HG02623 (cell line): ENCODE measurements at regions not wholly inside any gene's neighbourhood (a gene's known extent, or its start where the extent isn't known, plus 50 kb on each side); places are given as distances from the start of the nearest gene placed in this dataset.

Experiments
- ATAC-seq: cut with Tn5 transposase; IDR thresholded peaks from one replicate; pipeline ENCODE4 v1.9.1; 2021; ENCODE audit warnings: moderate library complexity; ENCODE audit not compliant: unreplicated experiment

- ATAC-seq: no peak
Measured at GRCh38 chr2:21916934-21917522, 793.3 kb downstream of the TDRD15 start.

DNA sequence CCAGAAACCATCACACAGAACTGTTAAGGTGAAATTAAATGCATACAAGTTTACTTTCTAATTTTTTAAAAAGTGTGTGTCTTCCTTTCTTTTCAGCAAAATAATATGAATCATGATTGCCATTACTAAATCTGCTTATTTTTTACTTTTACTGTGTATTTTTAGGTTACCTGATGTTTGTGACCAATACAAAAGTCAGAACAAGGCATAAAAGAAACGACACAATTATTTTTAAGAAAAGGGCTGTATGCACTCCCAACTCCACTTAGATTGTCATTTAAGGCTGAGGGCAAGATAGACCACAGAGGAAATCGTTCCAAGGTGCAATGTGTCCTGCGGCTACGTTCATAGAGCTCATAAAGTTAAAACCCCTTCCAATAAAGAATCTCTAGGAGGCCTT is 797.0 kb downstream of the TDRD15 start:
- ATAC-seq: no peak

- ATAC-seq: peak; percentile 74
Measured at GRCh38 chr2:21924640-21925285, 801.0 kb downstream of the TDRD15 start.

GRCh38 chr2:21928292-21928691 is 804.5 kb downstream of the TDRD15 start:
- ATAC-seq: no peak

- ATAC-seq: no peak
Measured at GRCh38 chr2:21930226-21930625, 806.5 kb downstream of the TDRD15 start.

DNA sequence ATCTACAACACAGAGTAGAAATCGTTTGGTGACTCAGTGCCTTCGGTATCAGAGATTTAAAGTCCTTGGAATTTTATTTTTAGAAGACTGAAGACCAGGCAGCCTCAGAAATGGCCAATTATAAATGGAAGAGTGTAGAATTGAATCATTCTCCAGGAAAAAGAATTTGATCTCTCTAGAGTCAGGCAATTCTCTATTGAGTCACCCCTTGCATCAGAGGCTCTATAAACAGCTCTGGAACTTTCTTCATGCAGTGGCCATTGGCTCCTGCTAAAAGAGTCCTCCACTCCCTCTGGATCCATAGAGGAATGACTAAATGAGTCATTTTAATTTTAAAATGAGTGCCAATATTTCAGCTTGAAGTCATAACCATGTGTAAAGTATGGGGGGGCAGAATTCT is 816.2 kb downstream of the TDRD15 start:
- ATAC-seq: no peak

GRCh38 chr2:21944536-21944935 is 820.8 kb downstream of the TDRD15 start:
- ATAC-seq: no peak

- ATAC-seq: no peak
Measured at GRCh38 chr2:21945658-21946057, 821.9 kb downstream of the TDRD15 start.

DNA sequence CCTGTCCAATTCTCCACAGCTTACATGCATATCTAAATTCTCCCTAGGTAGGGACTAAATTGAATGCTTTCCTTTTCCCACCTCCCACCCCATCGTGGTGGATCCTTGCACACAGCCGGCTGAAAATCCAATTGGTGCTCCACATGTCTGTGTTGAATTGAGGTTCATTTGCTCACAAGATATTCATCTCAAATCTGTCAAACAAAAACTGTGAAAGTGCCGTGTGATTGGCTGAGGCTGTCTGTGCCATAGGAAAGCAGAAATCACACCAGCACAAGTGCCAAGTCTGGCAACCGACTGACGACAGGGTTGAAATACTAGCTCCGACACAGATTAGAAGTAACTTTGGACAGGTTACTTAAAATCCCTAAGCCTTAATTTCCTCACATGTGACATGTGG is 823.3 kb downstream of the TDRD15 start:
- no peak for ATAC-seq

DNA sequence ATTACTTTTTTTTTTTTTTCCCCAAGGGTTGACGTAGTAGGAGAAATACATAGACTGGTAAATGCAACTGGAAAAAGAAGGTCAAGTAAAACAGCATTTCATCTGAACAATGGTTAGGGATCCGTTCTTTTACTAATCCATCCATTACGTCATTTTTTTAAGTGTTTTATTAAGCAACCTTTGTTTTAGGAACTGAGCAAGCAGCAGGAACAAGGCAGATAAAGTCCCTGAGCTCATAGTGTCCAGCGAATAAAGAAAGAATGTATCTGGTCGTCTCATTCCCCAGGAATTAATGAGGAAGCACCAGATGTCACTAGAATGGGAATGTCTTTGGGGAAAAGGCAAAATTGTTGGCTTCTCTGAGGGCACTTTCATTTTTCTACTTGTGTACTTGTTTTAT is 842.4 kb downstream of the TDRD15 start:
- no peak for ATAC-seq

- no peak for ATAC-seq
Measured at GRCh38 chr2:21970971-21971370, 847.2 kb downstream of the TDRD15 start.

DNA sequence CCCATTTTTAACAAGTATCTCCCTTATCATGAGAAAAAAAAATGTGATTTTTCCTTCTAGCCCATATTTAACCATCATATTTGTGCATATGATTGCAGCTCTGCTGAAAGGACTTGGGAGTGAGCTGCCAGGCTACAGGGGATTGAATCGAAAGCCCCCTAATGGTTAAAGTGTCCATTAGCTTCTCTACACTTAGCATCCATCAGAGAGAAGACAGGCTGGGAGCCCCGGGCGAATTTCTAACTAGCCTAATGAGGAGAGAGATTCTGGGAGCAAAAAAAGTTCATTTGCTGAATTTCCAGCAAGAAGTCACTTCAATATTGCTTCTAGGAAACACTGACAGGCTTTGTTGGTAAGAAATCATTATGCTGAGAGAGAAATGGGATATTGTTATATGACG is 848.8 kb downstream of the TDRD15 start:
- ATAC-seq: no peak

GRCh38 chr2:21981127-21981526 is 857.4 kb downstream of the TDRD15 start:
- no peak for ATAC-seq

DNA sequence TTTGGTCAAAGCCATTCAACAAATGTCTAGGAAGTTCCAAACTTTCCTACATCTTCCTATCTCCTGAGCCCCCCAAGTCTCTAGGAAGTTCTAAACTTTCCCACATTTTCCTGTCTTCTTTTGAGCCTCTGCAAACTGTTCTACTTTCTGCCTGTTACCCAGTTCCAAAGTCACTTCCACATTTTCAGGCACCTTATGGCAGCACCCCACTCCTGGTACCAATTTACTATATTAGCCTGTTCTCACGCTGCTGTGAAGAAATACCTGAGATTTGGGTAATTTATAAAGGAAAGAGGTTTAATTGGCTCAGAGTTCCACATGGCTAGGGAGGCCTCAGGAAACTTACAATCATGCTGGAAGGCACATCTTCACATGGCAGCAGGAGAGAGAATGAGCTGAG is 869.2 kb downstream of the TDRD15 start:
- no peak for ATAC-seq

DNA sequence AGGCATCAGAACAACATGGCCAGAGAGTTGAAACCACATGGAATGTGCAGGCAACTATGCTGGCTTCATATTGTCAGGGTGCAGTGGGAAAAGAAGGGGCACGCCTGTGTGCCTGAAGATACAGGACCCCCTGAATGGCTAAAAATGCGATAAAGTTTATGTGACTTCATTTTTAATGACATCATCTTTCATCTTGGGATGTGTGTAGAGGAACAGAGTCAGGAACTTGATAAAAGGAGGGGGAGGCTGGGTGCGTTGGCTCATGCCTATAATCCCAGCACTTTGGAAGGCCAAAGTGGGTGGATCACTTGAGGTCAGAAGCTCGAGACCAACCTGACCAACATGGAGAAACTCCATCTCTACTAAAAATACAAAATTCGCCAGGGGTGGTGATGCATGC is 872.6 kb downstream of the TDRD15 start:
- no peak for ATAC-seq

- ATAC-seq: no peak
Measured at GRCh38 chr2:21999522-21999921, 875.8 kb downstream of the TDRD15 start.

GRCh38 chr2:22002066-22002465 is 878.3 kb downstream of the TDRD15 start:
- no peak for ATAC-seq

- no peak for ATAC-seq
Measured at GRCh38 chr2:22003270-22003669, 879.5 kb downstream of the TDRD15 start.

- ATAC-seq: no peak
Measured at GRCh38 chr2:22011048-22011447, 887.3 kb downstream of the TDRD15 start.

DNA sequence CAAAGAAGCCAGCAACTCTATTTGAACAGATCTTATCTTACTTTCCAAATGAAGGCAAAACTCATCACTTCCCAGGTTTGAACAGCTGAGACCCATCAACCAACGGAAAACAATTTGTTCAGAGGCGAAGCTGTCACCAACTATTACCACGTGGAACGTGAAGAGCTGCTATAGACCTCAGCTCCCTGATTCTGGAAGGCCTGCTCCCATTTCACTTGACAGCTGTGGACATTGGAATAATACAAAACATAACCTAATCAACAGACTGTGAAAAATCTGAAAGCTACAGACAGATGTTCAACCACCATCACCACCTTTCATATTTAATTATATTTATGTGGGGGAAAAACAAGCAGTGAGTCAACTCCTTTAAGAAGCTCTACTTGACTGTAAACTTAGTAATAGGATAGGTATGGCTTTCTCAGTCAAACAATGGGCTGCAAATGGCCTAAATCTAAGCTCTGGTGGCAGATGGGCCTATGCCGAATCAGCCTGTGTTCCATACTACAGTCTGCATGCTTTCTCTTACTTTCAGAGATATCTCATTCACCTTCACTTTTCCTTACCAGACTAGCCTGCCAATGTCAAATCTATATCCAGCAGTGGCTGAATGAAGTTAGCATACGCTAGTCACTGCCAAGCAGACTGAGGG is 896.4 kb downstream of the TDRD15 start:
- no peak for ATAC-seq

- no peak for ATAC-seq
Measured at GRCh38 chr2:22027345-22028005, 903.7 kb downstream of the TDRD15 start.

- ATAC-seq: no peak
Measured at GRCh38 chr2:22035361-22035830, 911.6 kb downstream of the TDRD15 start.
